GM13977 (cell line): ENCODE measurements at regions not wholly inside any gene's neighbourhood (a gene's known extent, or its start where the extent isn't known, plus 50 kb on each side); places are given as distances from the start of the nearest gene placed in this dataset.

ENCODE experiments used
- DNase-seq: peaks from one replicate; pipeline ENCODE4 v3.0.0; 2012; ENCODE audit warnings: low spot score
- CTCF ChIP-seq: IDR thresholded peaks from 2 replicates; pipeline ENCODE4 v1.5.1; 2012; ENCODE audit warnings: mild to moderate bottlenecking, control low read depth; ENCODE audit not compliant: insufficient read depth; ENCODE audit errors: extremely low read depth, missing control alignments
- in situ Hi-C: fragments of 300-500 bp; cut with MboI; formaldehyde crosslinking; loops from one replicate; pipeline ENCODE4 v1.12.0; 2022; ENCODE audit warnings: low sequenced_read_pairs, low pct_unique_long_range_greater_than_20kb, mixed read lengths, inconsistent platforms; ENCODE audit not compliant: unreplicated experiment

- TF ChIP-seq CTCF, result no peak
- DNase-seq, result no peak
- in situ Hi-C loops, result no loop called here
Measured at GRCh38 chr22:47270463-47271135, 508.1 kb downstream of the TBC1D22A start.

- TF ChIP-seq CTCF, result no peak
- in situ Hi-C loops, result no loop called here
- no peak for DNase-seq
Measured at GRCh38 chr22:47269516-47270088, 507.2 kb downstream of the TBC1D22A start.

- TF ChIP-seq CTCF, result no peak
- no peak for DNase-seq
- in situ Hi-C loops, result no loop called here
Measured at GRCh38 chr22:47267513-47268282, 505.2 kb downstream of the TBC1D22A start.

GRCh38 chr22:47266329-47266728 is 503.9 kb downstream of the TBC1D22A start:
- TF ChIP-seq CTCF, result no peak
- no peak for DNase-seq
- in situ Hi-C loops, result no loop called here

- DNase-seq, result no peak
- TF ChIP-seq CTCF, result no peak
- in situ Hi-C loops, result no loop called here
Measured at GRCh38 chr22:47260551-47260950, 498.1 kb downstream of the TBC1D22A start.

GRCh38 chr22:47259990-47260389 is 497.5 kb downstream of the TBC1D22A start:
- no peak for TF ChIP-seq CTCF
- in situ Hi-C loops, result no loop called here
- no peak for DNase-seq
